Stomach (tissue), 8 donors: ENCODE measurements at regions not wholly inside any gene's neighbourhood (a gene's known extent, or its start where the extent isn't known, plus 50 kb on each side); places are given as distances from the start of the nearest gene placed in this dataset.

Experiments used
- DNase-seq, 2 donors: peaks; one replicate each; pipeline versions ENCODE4 v3.0.0 to v3.0.0-alpha.2; 2013 to 2019
- H3K27ac ChIP-seq, 5 donors: fragments of 200-600 bp in 4 of 5; sonication (generic) in 4 of 5; one replicate each; pipeline ENCODE4 v1.5.1; 2013 to 2019; ENCODE audit warnings: mild to moderate bottlenecking in 1 of 5, moderate library complexity in 1 of 5
- H3K27me3 ChIP-seq, 3 donors: fragments of 200-600 bp; sonication (generic); one replicate each; pipeline ENCODE4 v1.5.1; 2017 to 2019; ENCODE audit warnings: mixed run types in 1 of 3
- H3K36me3 ChIP-seq, 4 donors: fragments of 200-600 bp; sonication (generic); 1 replicate in 3 of 4; 2 replicates in 1 of 4; pipeline ENCODE4 v1.5.1; 2016 to 2019
- H3K4me1 ChIP-seq, 4 donors: fragments of 200-600 bp; sonication (generic); one replicate each; pipeline ENCODE4 v1.5.1; 2016 to 2019
- H3K4me3 ChIP-seq, 4 donors: fragments of 200-600 bp; sonication (generic) in 3 of 4; one replicate each; pipeline ENCODE4 v1.5.1; 2016 to 2019; ENCODE audit warnings: mild to moderate bottlenecking in 1 of 4
- H3K9me3 ChIP-seq, 4 donors: fragments of 200-600 bp; sonication (generic); one replicate each; pipeline ENCODE4 v1.5.1; 2016 to 2019
- CTCF ChIP-seq, 7 experiments: fragments of 450-650 bp in 4 of 7; fragments of 200-600 bp in 3 of 7; sonication (generic) in 3 of 7; IDR thresholded peaks; one replicate each; pipeline ENCODE4 v1.5.1; 2016 to 2019; ENCODE audit warnings: antibody characterized with exemption in 7 of 7, control low read depth in 2 of 7, mild to moderate bottlenecking in 1 of 7
- EP300 ChIP-seq: sonication (generic); formaldehyde crosslinking; IDR thresholded peaks from one replicate; pipeline ENCODE4 v1.6.1; 2017; ENCODE audit warnings: antibody characterized with exemption
- POLR2A ChIP-seq, 4 donors: fragments of 450-650 bp; IDR thresholded peaks; one replicate each; pipeline ENCODE4 v1.6.1; 2016; ENCODE audit warnings: antibody characterized with exemption in 4 of 4, control low read depth in 2 of 4, mild to moderate bottlenecking in 1 of 4, moderate library complexity in 1 of 4
- POLR2AphosphoS5 ChIP-seq, 3 donors: sonication (generic); formaldehyde crosslinking; IDR thresholded peaks; one replicate each; pipeline ENCODE4 v1.6.1; 2016; ENCODE audit warnings: antibody characterized with exemption in 3 of 3
- WGBS, 5 donors: extraction: QIAGEN DNeasy Blood & Tissue Kit in 3 of 5; methylation state at CpG; one replicate each; pipeline versions ENCODE4 v1.1.5 to v1.1.7; 2013 to 2018; 5-methylcytosine and 5-hydroxymethylcytosine counted together
- intact Hi-C: fragments of 100-400 bp; cut with DNase I; formaldehyde crosslinking; loops from one replicate; pipeline ENCODE4 v1.15.1; 2023; ENCODE audit warnings: low total_unique reads
- donor health status: healthy with polysubstance abuse.
- donor health status: Bipolar disorder and iron deficiency.
- donor health status: healthy.

GRCh38 chr4:158371158-158371557, 150.5 kb upstream of the RXFP1 start:
- intact Hi-C loops = no loop called here
- H3K4me3 ChIP-seq = no peak overlapping the region
- TF ChIP-seq EP300 (no peak), POLR2A (IDR thresholded peaks at IDR 0.05) (no peak), POLR2AphosphoS5 (IDR thresholded peaks at IDR 0.05) (no peak), CTCF (IDR thresholded peaks at IDR 0.05) (no peak)
- 70 to 79% (median 76%) methylated on average over 3 of the region's 3 CpGs for WGBS, 5 donors
- peaks cover 0 to 11% (median 5%) of the 10 kb centered on the region in 4 donors for H3K9me3 ChIP-seq
- no peaks in the 10 kb centered on the region for H3K36me3 ChIP-seq
- no peak overlapping the region for H3K27ac ChIP-seq
- DNase-seq = no peak
- H3K4me1 ChIP-seq = no peaks in the 10 kb centered on the region
- no peaks in the 10 kb centered on the region for H3K27me3 ChIP-seq

- no peak for DNase-seq
- Histone ChIP-seq H3K4me3 (no peak overlapping the region), H3K36me3 (no peaks in the 10 kb centered on the region), H3K9me3 (no peaks in the 10 kb centered on the region), H3K27me3 (no peaks in the 10 kb centered on the region), H3K27ac (no peak overlapping the region), H3K4me1 (no peaks in the 10 kb centered on the region)
- TF ChIP-seq EP300 (no peak), POLR2A (IDR thresholded peaks at IDR 0.05) (no peak), CTCF (IDR thresholded peaks at IDR 0.05) (no peak), POLR2AphosphoS5 (IDR thresholded peaks at IDR 0.05) (no peak)
- 74 to 89% (median 79%) methylated on average over 4 of the region's 4 CpGs for WGBS, 5 donors
- intact Hi-C loops = no loop called here
Observed at GRCh38 chr4:158374318-158374717, 147.4 kb upstream of the RXFP1 start.

DNA sequence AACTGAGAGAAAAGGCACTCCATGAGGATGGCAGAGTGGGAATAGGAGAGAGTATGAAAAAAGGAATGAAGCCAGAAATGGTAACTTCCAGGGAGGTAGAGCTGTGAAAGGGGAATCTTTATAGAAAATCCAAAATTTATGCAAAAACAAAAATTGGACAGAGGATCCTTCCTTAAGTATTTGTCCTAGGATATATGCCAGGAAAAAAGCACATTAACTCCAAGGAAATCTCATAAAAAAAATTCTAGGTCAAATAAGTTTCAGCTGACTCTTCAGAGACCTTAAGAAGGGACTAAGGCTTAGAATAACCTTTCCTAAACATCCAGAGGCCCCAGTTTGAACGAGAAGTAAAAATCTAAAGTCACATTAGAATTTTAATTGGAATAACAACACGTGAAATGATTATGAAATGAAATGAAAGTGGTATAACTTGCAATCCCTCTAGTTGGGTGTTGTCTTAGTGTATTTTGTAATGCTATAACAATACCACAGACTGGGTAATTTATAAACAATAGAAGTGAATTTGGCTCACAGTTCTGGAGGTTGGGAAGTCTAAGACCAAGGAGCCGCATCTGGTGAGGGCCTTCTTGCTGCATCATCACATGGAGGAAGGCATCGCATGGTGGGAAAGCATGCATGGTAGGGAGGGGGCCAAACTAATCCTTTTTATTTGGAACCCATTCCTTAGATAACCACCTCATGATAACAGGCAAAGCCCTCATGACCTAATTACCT, 145.4 kb upstream of the RXFP1 start:
- no peak for TF ChIP-seq POLR2AphosphoS5 (IDR thresholded peaks at IDR 0.05)
- TF ChIP-seq EP300 = no peak
- no peak for TF ChIP-seq CTCF (IDR thresholded peaks at IDR 0.05)
- TF ChIP-seq POLR2A (IDR thresholded peaks at IDR 0.05) = no peak
- Histone ChIP-seq H3K9me3 (no peaks in the 10 kb centered on the region), H3K4me3 (no peak overlapping the region), H3K27ac (no peak overlapping the region), H3K4me1 (no peaks in the 10 kb centered on the region), H3K36me3 (no peaks in the 10 kb centered on the region), H3K27me3 (no peaks in the 10 kb centered on the region)
- no peak for DNase-seq
- 69 to 83% (median 80%) methylated on average over 4 of the region's 4 CpGs for WGBS, 5 donors
- intact Hi-C loops = no loop called here

DNA sequence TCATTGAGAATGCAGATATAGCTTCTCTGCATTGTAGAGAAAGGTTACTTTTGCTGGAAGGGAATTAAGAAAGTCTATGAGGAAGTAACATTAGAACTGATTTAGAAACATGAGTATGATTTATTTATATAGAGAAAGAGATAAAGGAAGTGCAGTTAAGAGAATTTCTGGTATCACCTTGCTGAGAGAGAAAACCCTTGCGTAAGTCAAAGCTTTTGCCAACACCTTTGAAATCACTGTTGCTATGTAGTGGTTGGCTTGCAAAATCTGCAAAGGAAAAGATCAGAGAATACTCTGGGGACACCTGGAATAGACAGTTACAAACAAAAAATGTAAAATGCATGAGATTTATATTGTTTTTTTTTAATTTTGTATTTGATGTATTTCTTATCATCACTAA, 137.3 kb upstream of the RXFP1 start:
- intact Hi-C loops = no loop called here
- H3K9me3 ChIP-seq = no peaks in the 10 kb centered on the region
- no peak overlapping the region for H3K4me3 ChIP-seq
- no peaks in the 10 kb centered on the region for H3K4me1 ChIP-seq
- no peaks in the 10 kb centered on the region for H3K36me3 ChIP-seq
- TF ChIP-seq CTCF (IDR thresholded peaks at IDR 0.05) (no peak), POLR2AphosphoS5 (IDR thresholded peaks at IDR 0.05) (no peak), EP300 (no peak), POLR2A (IDR thresholded peaks at IDR 0.05) (no peak)
- no peak for DNase-seq
- WGBS, 5 donors = 68 to 96% (median 85%) methylated on average over 1 of the region's 1 CpG
- H3K27ac ChIP-seq = no peak overlapping the region
- no peaks in the 10 kb centered on the region for H3K27me3 ChIP-seq
